ENCODE measurements at regions not wholly inside any gene's neighbourhood (a gene's known extent, or its start where the extent isn't known, plus 50 kb on each side); places are given as distances from the start of the nearest gene placed in this dataset.

DNA sequence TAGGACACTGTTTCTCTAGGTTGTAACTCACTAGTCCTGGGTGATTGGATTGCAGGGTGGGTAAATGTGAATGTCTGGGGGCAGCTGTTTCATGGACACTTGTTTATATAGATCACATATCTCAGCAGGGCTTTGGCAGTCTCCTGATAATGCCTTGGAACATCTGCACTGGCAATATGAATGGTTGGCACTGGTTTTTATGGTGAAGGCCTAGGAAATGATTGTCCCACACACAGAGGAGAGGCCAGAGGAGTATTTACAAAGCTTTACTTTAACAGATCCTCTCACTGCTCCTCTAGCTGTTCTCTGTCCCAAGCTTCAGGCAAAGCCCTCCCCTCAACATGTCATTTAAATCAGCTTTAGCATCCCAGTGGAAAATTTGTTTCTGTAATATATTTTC lies 171.3 kb upstream of the STEAP4 start:
- TF ChIP-seq, protein P1, sequence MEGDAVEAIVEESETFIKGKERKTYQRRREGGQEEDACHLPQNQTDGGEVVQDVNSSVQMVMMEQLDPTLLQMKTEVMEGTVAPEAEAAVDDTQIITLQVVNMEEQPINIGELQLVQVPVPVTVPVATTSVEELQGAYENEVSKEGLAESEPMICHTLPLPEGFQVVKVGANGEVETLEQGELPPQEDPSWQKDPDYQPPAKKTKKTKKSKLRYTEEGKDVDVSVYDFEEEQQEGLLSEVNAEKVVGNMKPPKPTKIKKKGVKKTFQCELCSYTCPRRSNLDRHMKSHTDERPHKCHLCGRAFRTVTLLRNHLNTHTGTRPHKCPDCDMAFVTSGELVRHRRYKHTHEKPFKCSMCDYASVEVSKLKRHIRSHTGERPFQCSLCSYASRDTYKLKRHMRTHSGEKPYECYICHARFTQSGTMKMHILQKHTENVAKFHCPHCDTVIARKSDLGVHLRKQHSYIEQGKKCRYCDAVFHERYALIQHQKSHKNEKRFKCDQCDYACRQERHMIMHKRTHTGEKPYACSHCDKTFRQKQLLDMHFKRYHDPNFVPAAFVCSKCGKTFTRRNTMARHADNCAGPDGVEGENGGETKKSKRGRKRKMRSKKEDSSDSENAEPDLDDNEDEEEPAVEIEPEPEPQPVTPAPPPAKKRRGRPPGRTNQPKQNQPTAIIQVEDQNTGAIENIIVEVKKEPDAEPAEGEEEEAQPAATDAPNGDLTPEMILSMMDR (conservative IDR thresholded peaks at IDR 0.05; ENCODE audit: low read depth, low read length), result no peak
- TF ChIP-seq EZH2 (IDR thresholded peaks at IDR 0.05; ENCODE audit: borderline replicate concordance, low read depth, low read length, poor library complexity, severe bottlenecking), result no peak

Data from A673 (cell line).